B cell (primary cell): ENCODE measurements at regions not wholly inside any gene's neighbourhood (a gene's known extent, or its start where the extent isn't known, plus 50 kb on each side); places are given as distances from the start of the nearest gene placed in this dataset.

ENCODE experiments used
- CTCF ChIP-seq: fragments of 200-600 bp; IDR thresholded peaks from one replicate; pipeline ENCODE4 v1.8.0; 2022; ENCODE audit warnings: antibody characterized with exemption, mild to moderate bottlenecking
- EZH2 ChIP-seq: IDR thresholded peaks from 2 replicates; pipeline ENCODE4 v1.6.1; 2012; ENCODE audit warnings: borderline replicate concordance, low read depth, mild to moderate bottlenecking, moderate library complexity, low read length; ENCODE audit not compliant: insufficient read depth, poor library complexity, severe bottlenecking

- TF ChIP-seq CTCF (no peak), EZH2 (no peak)
Measured at GRCh38 chr9:80407220-80407619, 835.5 kb downstream of the TLE4 start.
